GM12891 (cell line): ENCODE measurements at regions not wholly inside any gene's neighbourhood (a gene's known extent, or its start where the extent isn't known, plus 50 kb on each side); places are given as distances from the start of the nearest gene placed in this dataset.

Experiments used
- POLR2A ChIP-seq: IDR thresholded peaks from 2 replicates; pipeline ENCODE4 v1.6.1; 2011; ENCODE audit warnings: low read depth, low read length, control low read depth
- TAF1 ChIP-seq: IDR thresholded peaks from 2 replicates; pipeline ENCODE4 v1.6.1; 2011; ENCODE audit warnings: low read depth, low read length, control low read depth

DNA sequence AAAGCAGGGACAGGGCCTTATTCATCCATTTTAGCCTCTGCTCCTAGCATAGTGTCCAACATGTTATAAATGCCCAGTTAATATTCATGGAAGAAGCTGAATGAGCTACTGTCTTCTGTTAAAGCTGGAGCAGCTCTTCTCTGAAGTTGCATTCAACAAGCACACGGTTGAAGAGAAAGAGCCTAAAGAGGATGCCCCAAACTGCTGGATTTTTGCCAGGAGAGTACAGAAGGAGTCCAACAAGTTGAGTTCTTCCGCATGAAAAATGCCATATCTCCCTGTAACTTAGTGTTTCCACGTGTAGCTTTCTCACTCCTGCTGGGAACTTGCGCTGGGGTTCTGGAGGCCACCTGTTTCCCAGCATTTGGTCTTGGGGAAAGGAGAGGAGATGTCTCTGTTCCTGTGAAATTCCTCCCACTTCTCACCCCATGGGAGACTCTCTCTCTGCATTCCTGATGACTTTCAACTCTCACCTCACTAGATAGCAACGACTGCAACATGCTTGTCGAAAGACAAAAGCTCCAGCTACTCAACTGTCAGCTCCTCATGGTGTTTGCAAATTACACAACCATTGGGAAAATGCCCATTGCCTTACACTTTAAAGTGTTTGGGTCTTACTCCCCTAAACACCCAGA is 122.8 kb downstream of the KIF4B start:
- TF ChIP-seq POLR2A = no peak
- no peak for TF ChIP-seq TAF1
